HuH-7.5 (cell line): ENCODE measurements at regions not wholly inside any gene's neighbourhood (a gene's known extent, or its start where the extent isn't known, plus 50 kb on each side); places are given as distances from the start of the nearest gene placed in this dataset.
"Not testable (repeated sequence)": the region's sequence is repeated elsewhere in the genome, so short reads cannot be mapped to it uniquely, and the experiment has no call there.

Experiments
- DNase-seq: peaks from one replicate; pipeline ENCODE4 v3.0.0; 2011; ENCODE audit warnings: low spot score

DNA sequence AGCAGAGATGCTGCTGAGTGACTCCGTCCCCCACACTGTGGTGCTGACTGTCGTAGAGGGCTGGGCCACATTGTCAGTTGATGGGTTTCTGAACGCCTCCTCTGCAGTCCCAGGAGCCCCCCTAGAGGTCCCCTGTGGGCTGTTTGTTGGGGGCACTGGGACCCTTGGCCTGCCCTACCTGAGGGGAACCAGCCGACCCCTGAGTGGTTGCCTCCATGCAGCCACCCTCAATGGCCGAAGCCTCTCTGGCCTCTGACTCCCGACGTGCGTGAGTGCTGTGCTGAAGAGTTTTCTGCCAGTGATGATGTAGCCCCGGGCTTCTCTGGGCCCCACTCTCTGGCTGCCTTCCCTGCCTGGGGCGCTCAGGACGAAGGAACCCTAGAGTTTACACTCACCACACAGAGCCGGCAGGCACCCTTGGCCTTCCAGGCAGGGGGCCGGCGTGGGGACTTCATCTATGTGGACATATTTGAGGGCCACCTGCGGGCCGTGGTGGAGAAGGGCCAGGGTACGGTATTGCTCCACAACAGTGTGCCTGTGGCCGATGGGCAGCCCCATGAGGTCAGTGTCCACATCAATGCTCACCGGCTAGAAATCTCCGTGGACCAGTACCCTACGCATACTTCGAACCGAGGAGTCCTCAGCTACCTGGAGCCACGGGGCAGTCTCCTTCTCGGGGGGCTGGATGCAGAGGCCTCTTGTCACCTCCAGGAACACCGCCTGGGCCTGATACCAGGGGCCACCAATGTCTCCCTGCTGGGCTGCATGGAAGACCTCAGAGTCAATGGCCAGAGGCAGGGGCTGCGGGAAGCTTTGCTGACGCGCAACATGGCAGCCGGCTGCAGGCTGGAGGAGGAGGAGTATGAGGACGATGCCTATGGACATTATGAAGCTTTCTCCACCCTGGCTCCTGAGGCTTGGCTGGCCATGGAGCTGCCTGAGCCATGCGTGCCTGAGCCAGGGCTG, 181.1 kb downstream of the TBC1D2B start:
- not testable (repeated sequence) for DNase-seq

DNA sequence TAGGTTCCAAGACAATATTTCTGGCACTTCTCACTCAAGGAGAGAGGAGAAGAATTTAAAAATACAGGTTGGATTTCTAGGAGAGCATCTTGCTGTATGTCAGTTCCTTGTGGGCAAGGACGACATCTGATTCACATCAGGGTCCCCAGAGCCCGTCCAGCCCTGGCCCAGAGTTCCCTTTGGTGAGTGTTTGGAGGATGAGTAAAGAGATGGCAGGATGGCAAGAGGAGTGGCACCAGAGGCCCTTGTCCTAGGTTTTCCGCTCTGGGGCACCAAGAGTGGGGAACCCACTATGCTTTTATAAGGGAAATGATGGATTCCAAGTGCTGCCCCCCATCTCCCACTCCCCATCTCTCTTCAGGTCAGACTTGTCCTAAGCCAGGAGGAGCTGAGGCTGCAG, 181.8 kb downstream of the TBC1D2B start:
- no peak for DNase-seq

DNA sequence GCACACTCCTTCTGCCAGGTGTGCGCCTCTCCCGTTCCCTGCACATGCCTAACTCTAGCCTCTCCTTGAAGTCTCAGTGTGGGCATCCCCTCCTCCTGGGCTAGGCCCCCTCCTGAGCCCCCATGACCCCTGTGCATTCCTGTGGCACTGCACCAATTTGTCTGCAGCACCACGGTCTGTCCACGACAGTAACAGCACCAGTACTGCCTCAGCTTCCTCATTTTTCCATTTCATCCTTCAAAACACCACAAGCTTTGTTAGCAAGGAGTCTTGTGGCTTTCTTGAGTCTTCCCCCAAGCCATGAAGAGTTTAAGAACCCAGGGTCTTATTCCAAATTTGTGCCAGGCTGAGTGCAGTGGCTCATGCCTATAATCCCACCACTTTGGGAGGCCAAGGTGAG, 182.4 kb downstream of the TBC1D2B start:
- not testable (repeated sequence) for DNase-seq

DNA sequence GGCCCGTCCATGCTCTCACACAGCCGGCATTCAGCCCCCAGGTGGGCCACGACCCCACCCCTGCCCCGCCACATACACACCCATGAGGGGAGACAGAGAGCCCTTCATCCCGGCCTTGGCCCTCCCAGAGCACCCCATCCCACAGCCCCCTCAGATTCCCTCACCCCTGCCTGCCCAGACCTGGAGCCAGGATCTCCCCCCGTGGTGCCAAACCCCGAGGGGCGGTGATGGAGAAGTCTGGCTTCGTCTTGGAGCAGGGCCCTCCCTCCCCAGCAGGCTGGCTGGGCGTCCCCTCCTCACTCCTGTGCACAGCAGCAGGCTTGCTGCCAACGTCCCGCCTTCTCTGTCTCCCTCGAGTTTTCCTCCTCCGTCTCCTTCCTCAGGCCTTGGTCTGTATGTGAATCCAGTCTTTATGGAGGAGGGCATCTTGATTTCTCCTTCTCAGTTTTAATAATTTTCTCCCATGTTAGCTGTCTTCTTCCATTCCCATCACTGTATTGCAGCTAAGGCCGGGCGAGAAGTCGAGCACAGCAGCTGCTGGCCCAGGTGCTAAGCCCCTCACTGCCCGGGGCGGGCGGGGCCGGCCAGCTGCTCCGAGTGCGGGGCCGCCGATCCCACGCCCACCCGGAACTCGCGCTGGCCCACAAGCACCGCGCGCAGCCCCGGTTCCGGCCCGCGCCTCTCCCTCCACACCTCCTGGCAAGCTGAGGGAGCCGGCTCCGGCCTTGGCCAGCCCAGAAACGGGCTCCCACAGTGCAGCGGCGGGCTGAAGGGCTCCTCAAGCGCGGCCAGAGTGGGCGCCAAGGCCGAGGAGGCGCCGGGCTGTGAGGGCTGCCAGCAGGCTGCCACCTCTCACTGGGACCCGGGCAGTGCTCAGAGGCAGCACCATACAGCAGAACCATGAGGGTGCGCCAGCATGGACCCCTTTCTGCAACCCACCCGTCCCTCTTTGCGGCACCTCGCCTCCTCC, 183.6 kb downstream of the TBC1D2B start:
- not testable (repeated sequence) for DNase-seq

DNA sequence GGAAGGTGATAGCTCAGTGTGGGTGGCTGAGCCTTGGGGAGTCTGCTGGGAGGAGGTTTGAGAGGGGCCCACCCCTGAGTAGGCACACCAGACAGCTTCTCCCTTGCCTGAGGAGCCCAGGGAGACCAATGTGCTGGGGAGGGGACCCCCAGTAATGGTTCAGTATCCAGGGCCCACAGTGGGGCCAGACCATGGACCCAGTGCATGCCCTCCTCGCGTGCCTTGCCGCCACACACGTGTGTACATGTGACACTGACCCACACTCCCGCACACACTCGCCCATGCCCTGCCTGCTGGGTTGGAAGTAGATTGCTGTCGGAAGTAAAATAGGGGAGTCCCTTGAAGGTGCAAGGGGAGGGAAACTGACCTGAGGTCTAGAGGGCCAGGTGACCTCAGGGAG, 184.3 kb downstream of the TBC1D2B start:
- not testable (repeated sequence) for DNase-seq

DNA sequence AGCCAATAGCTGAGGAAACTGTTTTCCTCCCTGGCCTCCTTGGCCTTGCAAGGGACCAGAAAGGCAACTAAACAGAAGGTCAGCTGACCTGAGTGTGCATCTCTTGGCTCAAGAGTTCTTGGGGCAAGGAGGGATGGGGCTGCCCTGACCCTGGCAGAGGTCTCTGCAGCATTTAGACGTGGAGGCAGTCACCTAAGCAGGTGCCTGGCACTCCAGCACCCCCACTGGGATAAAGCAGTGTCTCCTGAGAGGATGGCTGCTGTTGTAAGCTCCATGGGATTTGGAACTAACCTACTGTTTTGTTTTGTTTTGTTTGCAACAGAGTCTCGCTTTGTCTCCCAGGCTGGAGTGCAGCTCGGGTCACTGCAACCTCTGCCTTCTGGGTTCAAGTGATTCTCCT, 185.2 kb downstream of the TBC1D2B start:
- no peak for DNase-seq

DNA sequence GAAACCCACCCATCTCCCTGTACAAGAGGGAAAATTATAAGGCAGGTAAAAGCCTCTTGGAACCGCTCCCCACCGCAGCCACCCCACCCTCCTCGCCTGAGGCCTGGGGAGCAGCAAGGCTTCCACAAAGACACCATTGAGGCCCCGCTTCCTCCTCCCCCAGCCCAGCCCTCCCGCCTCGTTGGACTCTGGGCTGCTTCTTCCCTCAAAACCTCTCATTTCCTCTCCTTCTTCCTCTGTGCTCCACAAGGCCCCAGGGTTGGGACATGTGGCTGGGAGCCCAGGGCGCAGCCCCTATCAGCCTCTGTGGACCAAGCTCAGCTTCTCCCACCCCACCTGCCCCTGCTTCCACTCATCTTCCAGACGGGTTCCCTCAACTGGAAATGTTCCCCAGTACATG, 185.6 kb downstream of the TBC1D2B start:
- not testable (repeated sequence) for DNase-seq

DNA sequence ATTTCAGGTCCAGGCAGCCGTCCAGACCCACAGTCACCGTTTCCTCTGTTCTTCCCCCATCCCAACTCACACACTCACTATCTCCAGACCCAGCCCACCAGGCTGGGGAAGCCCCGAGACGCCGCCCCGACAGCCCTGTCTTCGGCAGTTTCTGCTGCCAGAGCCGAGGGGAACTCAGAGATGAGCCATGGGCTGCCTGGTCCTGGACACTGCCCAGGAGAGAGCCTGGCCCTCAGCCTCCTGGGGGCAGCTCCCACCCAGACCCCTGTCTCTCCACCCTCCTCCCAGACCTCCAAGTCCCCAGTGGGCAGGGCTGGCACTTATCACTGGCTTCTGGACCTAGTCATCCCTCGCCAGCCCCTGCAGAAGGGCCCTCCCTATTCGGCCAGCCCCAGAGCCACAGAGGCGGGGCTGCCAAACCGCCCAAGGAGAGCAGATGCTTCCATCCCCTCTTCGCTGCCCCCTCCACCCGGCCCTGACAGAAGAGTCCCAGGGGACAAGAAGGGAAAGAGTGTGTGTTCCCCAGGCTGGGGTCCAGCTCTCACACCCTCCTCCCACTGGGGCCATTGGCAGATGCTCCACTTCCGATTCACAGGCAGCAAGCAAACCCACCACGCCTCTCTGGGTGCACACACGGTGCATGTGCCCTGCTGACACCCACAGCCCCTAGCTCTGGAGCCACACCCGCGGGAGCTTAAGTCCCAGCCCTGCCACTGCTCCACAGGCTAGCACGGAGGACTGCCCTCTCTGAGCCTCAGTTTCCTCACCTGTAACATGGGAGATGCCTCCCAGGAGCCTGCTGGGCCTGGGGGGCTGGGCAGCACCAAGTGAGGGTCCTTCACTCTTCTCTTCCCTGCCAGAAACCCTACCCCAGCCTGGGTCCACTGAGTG, 186.4 kb downstream of the TBC1D2B start:
- not testable (repeated sequence) for DNase-seq

DNA sequence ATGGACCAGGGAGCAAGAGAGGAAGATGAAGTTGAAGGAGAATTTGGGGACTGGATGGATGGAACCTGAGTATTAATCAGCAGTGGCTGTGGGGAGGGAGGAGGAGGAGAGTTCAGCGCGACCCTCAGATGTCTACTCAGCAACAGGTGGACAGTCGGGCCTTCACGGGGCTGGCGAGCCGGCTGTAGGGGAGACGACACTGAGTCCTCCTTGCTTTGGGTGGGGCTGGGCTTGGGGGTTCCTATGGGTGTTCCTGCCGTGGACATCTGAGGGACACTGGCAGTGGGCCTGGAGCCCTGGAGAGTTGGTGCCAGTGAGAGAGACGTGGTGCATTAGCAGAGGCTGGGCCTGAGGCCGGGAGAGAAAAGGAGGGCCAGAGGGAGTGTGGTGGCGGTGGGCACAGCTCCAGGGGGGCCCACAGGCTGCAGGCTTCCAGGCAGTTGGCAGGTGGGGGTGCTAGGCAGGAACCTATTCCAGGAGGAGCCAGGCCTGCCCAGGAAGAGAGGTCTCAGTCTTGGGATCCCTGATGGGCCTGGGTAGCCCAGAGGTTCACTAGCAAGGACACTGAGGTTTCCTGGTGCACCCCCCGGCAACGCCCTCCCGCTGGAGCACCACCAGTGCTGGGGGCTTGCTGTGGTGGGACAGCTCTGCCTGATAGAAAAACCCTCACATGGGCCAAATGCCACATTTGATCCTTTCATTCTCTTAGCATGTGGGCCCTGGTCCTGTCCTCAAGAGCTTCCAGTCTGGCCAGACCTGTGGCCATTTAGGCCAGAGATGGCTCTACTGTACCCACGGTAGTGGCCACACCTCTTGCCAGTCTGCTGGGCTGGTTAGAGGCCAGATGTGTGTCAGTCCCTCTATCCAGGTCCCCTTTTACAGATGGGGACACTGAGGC, 187.4 kb downstream of the TBC1D2B start:
- not testable (repeated sequence) for DNase-seq

DNA sequence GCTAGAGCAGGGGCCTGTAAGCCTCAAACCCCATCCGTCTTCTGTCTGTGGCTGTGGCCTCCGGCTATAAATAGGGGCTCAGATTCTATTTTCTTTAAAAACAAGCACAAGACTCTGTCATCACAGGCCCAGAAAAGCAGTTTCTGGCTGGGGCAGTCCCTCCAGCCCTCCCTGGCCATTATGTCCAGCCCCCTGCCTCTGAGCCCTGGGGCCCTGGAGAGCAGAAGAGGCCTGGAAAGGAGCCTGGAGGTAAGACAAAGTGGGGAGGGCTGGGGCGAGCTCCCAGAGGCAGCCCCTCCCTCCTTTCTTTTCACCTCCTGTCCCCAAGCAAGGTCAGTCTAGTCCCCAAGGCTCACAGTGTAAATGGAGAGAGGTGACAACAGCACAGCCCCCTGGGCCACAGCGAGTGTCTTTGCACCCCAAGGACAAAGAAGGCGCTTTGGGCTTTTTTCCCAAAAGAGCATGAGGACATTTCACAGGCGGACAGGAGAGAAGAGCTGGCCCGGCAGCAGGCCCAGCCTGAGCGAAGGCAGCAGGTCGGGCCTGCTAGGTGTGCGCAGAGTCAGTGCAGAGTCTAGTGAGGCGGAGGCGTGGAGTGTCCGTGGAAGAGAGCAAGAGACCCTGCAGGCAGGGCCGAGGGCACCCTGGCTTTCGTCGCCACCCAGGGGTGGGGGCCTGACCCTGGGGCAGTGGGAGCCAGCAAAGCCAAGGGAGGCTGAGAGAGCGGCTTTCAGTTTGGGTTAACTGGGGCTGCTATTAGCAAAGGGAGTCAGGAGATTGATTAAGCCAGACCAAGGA, 188.3 kb downstream of the TBC1D2B start:
- DNase-seq: no peak

DNA sequence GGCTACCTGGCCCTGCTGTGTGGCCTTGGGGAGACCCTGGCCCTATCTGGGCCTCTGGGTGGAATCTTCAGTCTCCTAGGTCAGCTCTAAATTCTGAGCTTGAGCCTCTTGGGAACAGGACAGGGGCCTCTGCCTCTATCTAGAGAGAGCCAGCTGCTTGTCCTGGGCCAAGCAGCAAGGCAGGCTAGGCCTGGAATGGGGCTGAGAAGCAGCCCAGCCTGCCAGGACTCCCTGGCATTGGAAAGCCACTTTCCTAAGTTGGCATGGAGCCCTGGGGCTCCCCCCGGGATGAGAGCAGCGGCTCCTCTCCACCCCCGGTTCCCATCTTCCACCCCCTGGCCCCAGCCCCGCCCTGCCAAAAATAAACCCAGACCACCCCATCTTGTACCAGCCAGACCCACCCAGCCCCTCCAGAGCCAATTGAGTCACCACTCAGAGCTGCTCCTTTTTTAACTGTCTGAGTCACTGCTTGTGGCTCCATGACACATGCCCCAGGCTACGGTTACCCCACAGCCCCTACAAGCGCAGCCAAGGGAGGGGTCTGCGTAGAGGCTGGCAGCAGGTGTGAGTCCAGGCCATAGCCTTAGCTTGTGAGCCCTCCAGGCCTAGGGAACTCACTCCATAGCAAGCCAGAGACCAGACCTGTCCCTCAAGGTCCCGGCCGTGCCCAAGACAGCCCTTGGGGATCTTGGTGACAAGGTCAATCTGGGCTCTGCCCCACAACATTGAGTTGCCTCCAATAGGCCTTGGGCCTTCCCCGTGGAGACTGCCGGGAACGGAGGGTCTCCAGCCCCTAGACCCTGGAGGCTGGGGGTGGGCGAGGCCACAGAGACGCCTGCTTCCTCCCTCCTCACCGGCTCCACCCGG, 189.7 kb downstream of the TBC1D2B start:
- not testable (repeated sequence) for DNase-seq

DNA sequence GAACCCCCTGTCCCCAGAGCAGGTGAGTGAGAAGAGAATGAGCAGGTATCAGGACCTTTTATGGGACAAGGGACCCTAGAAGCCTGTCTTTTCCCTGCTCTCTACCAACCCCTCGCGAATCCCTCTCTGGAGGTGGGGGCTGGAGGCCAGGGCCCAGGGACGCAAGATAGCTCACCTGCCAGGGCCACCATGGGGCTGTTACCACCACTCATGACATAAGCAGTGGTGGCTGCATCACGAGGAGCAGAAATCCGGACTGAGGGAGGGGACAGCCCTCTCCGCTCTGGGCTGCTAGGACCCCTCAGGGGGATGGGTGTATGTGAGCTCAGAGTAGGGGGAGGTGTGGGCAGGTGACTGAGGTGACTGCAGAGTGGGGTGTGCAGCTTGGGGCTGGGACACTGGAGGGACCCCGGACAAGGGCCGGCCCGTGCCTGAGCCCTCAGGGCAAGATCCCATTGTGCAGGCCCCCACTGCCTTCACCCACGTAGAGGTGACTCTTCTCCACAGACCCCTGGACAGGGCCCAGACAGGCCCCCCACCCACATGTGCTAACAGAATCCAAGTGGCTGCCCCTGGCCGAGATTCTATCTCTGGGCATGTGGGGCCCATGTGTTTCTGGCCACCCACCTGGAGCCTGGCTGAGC, 190.6 kb downstream of the TBC1D2B start:
- no peak for DNase-seq

DNA sequence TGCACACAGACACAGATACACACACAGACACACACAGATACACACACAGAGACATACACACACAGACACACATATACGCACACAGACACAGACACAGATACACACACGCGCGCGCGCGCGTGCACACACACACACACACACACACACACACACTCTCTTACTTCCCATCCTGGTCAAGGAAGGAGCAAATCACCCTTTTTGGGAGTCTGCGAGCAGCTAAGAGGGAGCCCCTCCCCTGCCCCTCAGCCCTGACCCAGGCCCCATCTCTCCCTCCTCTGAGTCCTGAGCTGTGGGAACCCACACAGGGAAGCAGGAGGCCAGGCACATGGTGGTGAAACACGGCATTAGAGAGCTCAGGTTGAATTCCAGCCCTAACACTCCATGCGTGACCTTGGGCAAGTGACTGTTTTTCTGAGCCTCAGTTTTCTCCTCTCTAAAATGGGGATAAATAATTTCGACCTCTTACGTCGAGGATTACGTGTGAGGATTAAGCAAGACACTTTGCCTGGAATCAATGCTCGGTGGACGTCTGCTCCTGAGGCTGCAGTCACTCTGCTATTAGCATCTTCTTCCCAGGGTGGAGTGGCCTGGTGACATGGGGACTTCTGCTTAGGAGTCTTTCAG, 191.5 kb downstream of the TBC1D2B start:
- not testable (repeated sequence) for DNase-seq

DNA sequence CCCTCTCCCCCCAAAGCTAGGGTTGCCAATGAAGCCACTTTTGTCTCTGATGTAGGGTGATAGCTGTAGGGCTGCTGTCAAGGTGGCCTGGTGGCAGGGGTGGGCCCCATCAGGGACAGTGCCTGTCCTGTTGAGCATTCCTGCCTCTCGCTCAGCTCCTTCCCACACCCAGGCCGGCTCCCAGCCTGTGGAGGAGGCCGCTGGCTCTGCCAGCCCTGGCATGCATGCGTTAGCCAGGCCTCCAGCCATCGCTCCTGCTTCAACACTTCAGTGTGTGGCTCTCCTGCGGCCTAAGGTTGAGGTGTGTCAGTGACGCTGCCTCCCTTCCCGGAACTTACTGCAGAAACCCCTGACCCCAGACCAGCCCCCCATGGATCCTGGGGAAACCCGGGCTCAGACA, 194.5 kb downstream of the TBC1D2B start:
- DNase-seq: not testable (repeated sequence)

DNA sequence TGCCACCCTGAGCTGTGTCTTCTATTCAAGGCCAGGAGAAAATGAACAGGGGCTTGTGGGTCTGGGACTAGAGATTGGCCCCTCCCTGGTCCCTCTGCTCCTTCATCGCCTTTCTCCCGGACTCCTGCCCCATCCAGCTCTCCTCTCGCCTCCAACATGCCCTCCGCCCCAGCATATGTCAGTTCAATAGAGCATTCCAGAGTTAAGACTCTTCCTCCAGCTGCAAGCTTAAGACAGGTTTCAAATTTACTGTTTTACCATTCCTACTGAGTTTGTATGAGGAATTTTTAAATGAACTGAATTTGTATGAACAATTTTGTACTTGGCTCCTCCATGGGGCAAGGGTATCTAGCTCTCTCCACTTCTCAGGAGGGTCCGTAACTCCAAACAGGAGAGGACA, 195.6 kb downstream of the TBC1D2B start:
- DNase-seq: no peak

DNA sequence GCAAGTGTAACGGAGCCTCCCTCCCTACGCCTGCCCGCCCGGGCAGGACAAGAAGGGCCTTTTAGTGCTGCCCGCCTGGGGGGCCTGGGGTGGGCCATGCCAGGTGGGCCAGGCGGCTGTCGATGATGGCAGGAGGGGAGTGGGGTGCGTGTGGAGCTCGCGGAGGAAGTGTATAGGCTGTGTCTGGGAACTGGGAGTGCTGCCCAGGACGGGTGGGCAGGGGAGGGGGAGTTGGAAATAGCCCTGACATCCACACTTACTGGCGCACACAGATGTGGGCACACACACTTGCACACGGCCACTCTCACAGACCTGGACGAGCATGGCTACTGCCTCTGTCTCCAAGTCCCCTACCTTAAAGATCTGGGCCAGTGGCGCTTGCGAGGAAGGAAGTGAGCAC, 196.0 kb downstream of the TBC1D2B start:
- DNase-seq: not testable (repeated sequence)

DNA sequence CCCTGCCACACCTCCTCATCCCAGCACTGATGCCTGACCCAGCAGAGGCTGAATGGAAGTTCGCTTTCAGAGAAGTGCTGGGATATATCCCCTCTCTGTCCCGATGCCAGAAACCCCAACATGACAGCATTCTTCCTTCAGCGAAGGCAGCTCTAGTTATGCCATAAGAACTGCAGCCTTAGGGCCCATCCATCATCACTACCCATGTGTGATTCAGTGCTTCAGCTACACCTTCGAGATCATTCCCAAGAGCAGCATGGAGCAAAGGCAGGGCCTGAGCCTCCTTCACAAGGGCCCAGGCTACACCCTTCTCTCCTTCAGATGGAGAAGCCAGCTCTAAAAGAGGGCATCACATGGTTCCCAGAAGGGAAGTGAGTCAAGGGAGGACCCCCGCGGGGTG, 198.0 kb downstream of the TBC1D2B start:
- DNase-seq: not testable (repeated sequence)
